Ishikawa (cell line): ENCODE measurements at regions not wholly inside any gene's neighbourhood (a gene's known extent, or its start where the extent isn't known, plus 50 kb on each side); places are given as distances from the start of the nearest gene placed in this dataset.

ENCODE experiments used
- CEBPB ChIP-seq: IDR thresholded peaks from 2 replicates; pipeline ENCODE4 v1.6.1; 2012
- CREB1 ChIP-seq: IDR thresholded peaks from 2 replicates; pipeline ENCODE4 v1.6.1; 2012; ENCODE audit warnings: low read depth
- EGR1 ChIP-seq: IDR thresholded peaks from 2 replicates; pipeline ENCODE4 v1.6.1; 2012
- EP300 ChIP-seq: IDR thresholded peaks from 2 replicates; pipeline ENCODE4 v1.6.1; 2012; ENCODE audit warnings: borderline replicate concordance
- FOXM1 ChIP-seq: IDR thresholded peaks from 2 replicates; pipeline ENCODE4 v1.6.1; 2012; ENCODE audit warnings: low read depth, borderline replicate concordance
- MAX ChIP-seq: IDR thresholded peaks from 2 replicates; pipeline ENCODE4 v1.6.1; 2012
- NFIC ChIP-seq: IDR thresholded peaks from 2 replicates; pipeline ENCODE4 v1.6.1; 2012
- RAD21 ChIP-seq: IDR thresholded peaks from 2 replicates; pipeline ENCODE4 v1.6.1; 2012; ENCODE audit warnings: low read depth
- REST ChIP-seq: IDR thresholded peaks from 2 replicates; pipeline ENCODE4 v1.6.1; 2012; ENCODE audit warnings: low read depth, mild to moderate bottlenecking
- TAF1 ChIP-seq: IDR thresholded peaks from 2 replicates; pipeline ENCODE4 v1.6.1; 2012; ENCODE audit warnings: low read depth, mild to moderate bottlenecking
- TCF12 ChIP-seq: IDR thresholded peaks from 2 replicates; pipeline ENCODE4 v1.6.1; 2012; ENCODE audit warnings: low read depth
- TEAD4 ChIP-seq: IDR thresholded peaks from 2 replicates; pipeline ENCODE4 v1.6.1; 2012
- USF1 ChIP-seq: IDR thresholded peaks from 2 replicates; pipeline ENCODE4 v1.6.1; 2012
- YY1 ChIP-seq: IDR thresholded peaks from 2 replicates; pipeline ENCODE4 v1.6.1; 2012; ENCODE audit warnings: low read depth
- ZBTB7A ChIP-seq: IDR thresholded peaks from 2 replicates; pipeline ENCODE4 v1.6.1; 2012; ENCODE audit warnings: low read depth

GRCh38 chr13:22980936-22981335 is 199.8 kb upstream of the SGCG start:
- TF ChIP-seq TAF1 (no peak), FOXM1 (no peak), REST (no peak), EP300 (no peak), CREB1 (no peak), TCF12 (no peak), NFIC (no peak), MAX (no peak), CEBPB (no peak), EGR1 (no peak), TEAD4 (no peak), ZBTB7A (no peak), YY1 (no peak), RAD21 (no peak), USF1 (no peak)

GRCh38 chr13:22993148-22993547 is 187.6 kb upstream of the SGCG start:
- TF ChIP-seq TEAD4: no peak
- no peak for TF ChIP-seq CREB1
- TF ChIP-seq FOXM1: no peak
- TF ChIP-seq YY1: no peak
- no peak for TF ChIP-seq USF1
- TF ChIP-seq CEBPB: no peak
- TF ChIP-seq ZBTB7A: no peak
- TF ChIP-seq EGR1: no peak
- no peak for TF ChIP-seq NFIC
- TF ChIP-seq TCF12: no peak
- no peak for TF ChIP-seq EP300
- no peak for TF ChIP-seq MAX

GRCh38 chr13:23003446-23003845 is 177.3 kb upstream of the SGCG start:
- no peak for TF ChIP-seq TAF1
- TF ChIP-seq USF1: no peak
- TF ChIP-seq MAX: no peak
- no peak for TF ChIP-seq REST
- TF ChIP-seq TCF12: no peak
- TF ChIP-seq ZBTB7A: no peak
- TF ChIP-seq CREB1: no peak
- no peak for TF ChIP-seq CEBPB
- TF ChIP-seq FOXM1: no peak
- no peak for TF ChIP-seq RAD21

- TF ChIP-seq NFIC (no peak), CREB1 (no peak), TCF12 (no peak)
These were observed 173.4 kb upstream of the SGCG start for GRCh38 chr13:23007426-23007825.

- TF ChIP-seq RAD21 (no peak), TEAD4 (no peak), FOXM1 (no peak), EP300 (no peak), YY1 (no peak), TCF12 (no peak), CEBPB (no peak), EGR1 (no peak), ZBTB7A (no peak), USF1 (no peak), REST (no peak), NFIC (no peak), TAF1 (no peak), CREB1 (no peak), MAX (no peak)
These were observed 162.6 kb upstream of the SGCG start for GRCh38 chr13:23018143-23018542.
